Tibial nerve (tissue), 4 donors: ENCODE measurements at regions not wholly inside any gene's neighbourhood (a gene's known extent, or its start where the extent isn't known, plus 50 kb on each side); places are given as distances from the start of the nearest gene placed in this dataset.
"Not testable (repeated sequence)": the region's sequence is repeated elsewhere in the genome, so short reads cannot be mapped to it uniquely, and the experiment has no call there.

Experiments used
- DNase-seq, 2 donors: peaks; one replicate each; pipeline ENCODE4 v3.0.0-alpha.2; 2019; ENCODE audit warnings: low spot score in 2 of 2
- H3K27ac ChIP-seq, 4 donors: fragments of 200-600 bp; sonication (generic) in 3 of 4; one replicate each; pipeline ENCODE4 v1.5.1; 2017 to 2019; ENCODE audit warnings: mild to moderate bottlenecking in 1 of 4
- H3K27me3 ChIP-seq, 2 donors: fragments of 200-600 bp; sonication (generic) in 1 of 2; one replicate each; pipeline versions ENCODE4 v1.5.1 to v1.6.0; 2017 to 2019
- H3K36me3 ChIP-seq, 3 donors: fragments of 200-600 bp; sonication (generic); one replicate each; pipeline ENCODE4 v1.5.1; 2018 to 2019
- H3K4me1 ChIP-seq, 4 donors: fragments of 200-600 bp; sonication (generic) in 3 of 4; one replicate each; pipeline ENCODE4 v1.5.1; 2017 to 2019
- H3K4me3 ChIP-seq, 4 donors: fragments of 200-600 bp; sonication (generic) in 3 of 4; one replicate each; pipeline ENCODE4 v1.5.1; 2017 to 2019; ENCODE audit warnings: mild to moderate bottlenecking in 1 of 4, moderate library complexity in 1 of 4
- H3K9me3 ChIP-seq, 4 donors: fragments of 200-600 bp; sonication (generic) in 3 of 4; one replicate each; pipeline ENCODE4 v1.5.1; 2017 to 2019
- EP300 ChIP-seq, 2 donors: sonication (generic); formaldehyde crosslinking; IDR thresholded peaks; one replicate each; pipeline ENCODE4 v1.6.1; 2017; ENCODE audit warnings: antibody characterized with exemption in 2 of 2, mild to moderate bottlenecking in 1 of 2
- POLR2A ChIP-seq, 2 donors: fragments of 450-650 bp; IDR thresholded peaks; one replicate each; pipeline ENCODE4 v1.6.1; 2017; ENCODE audit warnings: antibody characterized with exemption in 2 of 2, mild to moderate bottlenecking in 2 of 2, moderate library complexity in 2 of 2
- WGBS, 2 donors: methylation state at CpG; one replicate each; pipeline ENCODE4 v1.1.5; 2018; 5-methylcytosine and 5-hydroxymethylcytosine counted together
- TF ChIP-seq, protein P1 (sequence below), 5 experiments: fragments of 200-600 bp in 3 of 5; fragments of 450-650 bp in 2 of 5; sonication (generic) in 3 of 5; IDR thresholded peaks; one replicate each; pipeline ENCODE4 v1.5.1; 2016 to 2019; ENCODE audit warnings: antibody characterized with exemption in 5 of 5, mild to moderate bottlenecking in 3 of 5, moderate library complexity in 2 of 5

DNA sequence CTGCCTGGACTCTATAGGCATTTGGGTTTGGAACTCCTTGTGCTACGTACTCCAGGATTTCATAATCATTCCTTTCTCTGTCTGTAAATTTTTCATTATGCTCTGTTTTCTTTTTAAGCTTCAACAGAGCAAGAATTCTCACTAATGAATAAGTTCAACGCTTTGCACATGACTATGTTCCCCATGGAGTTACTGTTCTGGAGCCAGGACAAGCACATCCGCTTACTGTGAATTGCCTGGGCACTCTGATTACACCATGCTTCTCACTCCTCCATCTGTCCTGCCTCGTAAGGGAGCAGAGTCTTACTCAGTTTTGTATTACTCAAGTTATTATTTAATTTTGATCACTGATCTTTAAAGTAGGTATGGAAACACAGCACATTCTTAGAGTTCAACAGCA, 472.7 kb downstream of the RAP2B start:
- Histone ChIP-seq H3K9me3 (no peaks in the 10 kb centered on the region), H3K27me3 (no peaks in the 10 kb centered on the region), H3K4me1 (peaks cover 0 to 4% (median 0%) of the 10 kb centered on the region in 4 donors), H3K4me3 (no peak overlapping the region), H3K27ac (no peak overlapping the region), H3K36me3 (no peaks in the 10 kb centered on the region)
- WGBS, 2 donors: 61 to 74% methylated on average over 4 of the region's 4 CpGs
- no peak for DNase-seq
- TF ChIP-seq POLR2A (IDR thresholded peaks at IDR 0.05): no peak

DNA sequence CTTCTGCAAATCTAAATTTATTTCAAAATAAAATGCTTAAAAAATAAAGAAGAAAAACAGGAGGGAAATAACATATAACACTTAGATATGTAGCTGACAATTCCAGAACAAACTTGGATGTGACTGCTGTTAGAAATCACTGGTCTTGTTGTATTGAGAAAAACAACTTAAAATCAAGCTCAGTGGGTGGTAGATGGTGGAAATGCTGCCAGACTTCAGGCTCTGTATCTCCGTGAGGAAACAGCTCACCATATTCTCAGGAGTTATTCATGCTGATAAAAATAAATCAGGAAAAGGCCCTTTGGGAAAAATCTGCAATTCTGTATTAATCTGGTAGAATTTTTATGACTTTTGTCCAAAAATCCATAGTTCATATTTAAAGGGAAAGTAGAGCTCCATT, 477.6 kb downstream of the RAP2B start:
- DNase-seq: no peak
- TF ChIP-seq POLR2A (IDR thresholded peaks at IDR 0.05) (no peak), EP300 (IDR thresholded peaks at IDR 0.05) (no peak)
- TF ChIP-seq, protein P1, sequence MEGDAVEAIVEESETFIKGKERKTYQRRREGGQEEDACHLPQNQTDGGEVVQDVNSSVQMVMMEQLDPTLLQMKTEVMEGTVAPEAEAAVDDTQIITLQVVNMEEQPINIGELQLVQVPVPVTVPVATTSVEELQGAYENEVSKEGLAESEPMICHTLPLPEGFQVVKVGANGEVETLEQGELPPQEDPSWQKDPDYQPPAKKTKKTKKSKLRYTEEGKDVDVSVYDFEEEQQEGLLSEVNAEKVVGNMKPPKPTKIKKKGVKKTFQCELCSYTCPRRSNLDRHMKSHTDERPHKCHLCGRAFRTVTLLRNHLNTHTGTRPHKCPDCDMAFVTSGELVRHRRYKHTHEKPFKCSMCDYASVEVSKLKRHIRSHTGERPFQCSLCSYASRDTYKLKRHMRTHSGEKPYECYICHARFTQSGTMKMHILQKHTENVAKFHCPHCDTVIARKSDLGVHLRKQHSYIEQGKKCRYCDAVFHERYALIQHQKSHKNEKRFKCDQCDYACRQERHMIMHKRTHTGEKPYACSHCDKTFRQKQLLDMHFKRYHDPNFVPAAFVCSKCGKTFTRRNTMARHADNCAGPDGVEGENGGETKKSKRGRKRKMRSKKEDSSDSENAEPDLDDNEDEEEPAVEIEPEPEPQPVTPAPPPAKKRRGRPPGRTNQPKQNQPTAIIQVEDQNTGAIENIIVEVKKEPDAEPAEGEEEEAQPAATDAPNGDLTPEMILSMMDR (IDR thresholded peaks at IDR 0.05): no peak
- H3K36me3 ChIP-seq: no peaks in the 10 kb centered on the region
- peaks cover 0 to 9% (median 0%) of the 10 kb centered on the region in 4 donors for H3K9me3 ChIP-seq
- no peak overlapping the region for H3K4me3 ChIP-seq
- no peak overlapping the region for H3K27ac ChIP-seq
- peaks cover 0 to 9% (median 0%) of the 10 kb centered on the region in 4 donors for H3K4me1 ChIP-seq
- no peaks in the 10 kb centered on the region for H3K27me3 ChIP-seq
- 37 to 46% methylated on average over 1 of the region's 1 CpG for WGBS, 2 donors

DNA sequence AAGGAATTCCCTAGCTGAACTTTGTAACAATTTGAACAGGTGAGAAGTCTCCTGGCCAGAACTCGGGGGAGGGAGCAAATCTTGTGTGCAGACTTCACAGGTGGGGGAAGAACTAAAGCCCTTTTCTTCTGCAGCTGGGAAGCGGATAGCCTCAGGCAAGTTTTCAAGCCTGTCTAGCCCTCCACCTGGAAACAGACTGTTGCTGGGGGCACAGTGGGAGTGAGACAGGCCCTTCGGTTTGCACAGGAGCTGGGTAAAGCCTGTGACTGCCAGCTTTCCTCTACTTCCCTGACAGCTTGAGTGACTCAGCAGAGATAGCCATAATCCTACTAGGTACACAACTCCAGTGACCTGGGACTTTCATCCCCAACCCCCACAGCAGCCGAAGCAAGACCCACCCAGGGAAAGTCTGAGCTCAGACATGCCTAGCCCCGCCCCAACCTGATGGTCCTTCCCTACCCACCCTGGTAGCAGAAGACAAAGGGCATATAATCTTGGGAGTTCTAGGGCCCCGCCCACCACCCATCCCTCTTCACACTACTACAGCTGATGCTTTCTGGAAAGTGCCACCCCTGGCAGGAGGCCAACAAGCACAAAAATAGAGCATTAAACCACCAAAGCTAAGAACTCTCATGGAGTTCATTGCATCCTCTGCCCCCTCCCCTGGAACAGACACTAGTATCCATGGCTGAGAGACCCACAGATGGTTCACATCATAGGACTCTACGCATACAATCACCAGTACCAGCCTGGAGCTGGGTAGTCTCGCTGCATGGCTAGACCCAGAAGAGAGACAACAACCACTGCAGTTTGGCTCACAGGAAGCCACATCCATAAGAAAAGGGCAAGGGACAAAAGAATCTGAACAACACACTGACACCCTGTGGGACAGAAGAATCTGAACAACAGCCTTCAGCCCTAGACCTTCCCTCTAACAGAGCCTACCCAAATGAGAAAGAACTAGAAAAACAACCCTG, 479.0 kb downstream of the RAP2B start:
- DNase-seq: no peak
- H3K4me3 ChIP-seq: no peak overlapping the region
- no peak overlapping the region for H3K27ac ChIP-seq
- TF ChIP-seq POLR2A (IDR thresholded peaks at IDR 0.05): no peak
- TF ChIP-seq EP300 (IDR thresholded peaks at IDR 0.05): no peak
- TF ChIP-seq, protein P1 (IDR thresholded peaks at IDR 0.05): no peak
- no peaks in the 10 kb centered on the region for H3K27me3 ChIP-seq
- H3K9me3 ChIP-seq: peaks cover 0 to 21% (median 0%) of the 10 kb centered on the region in 4 donors
- H3K36me3 ChIP-seq: no peaks in the 10 kb centered on the region
- H3K4me1 ChIP-seq: peaks cover 0 to 9% (median 0%) of the 10 kb centered on the region in 4 donors
- WGBS, 2 donors: 91 to 94% methylated on average over 8 of the region's 8 CpGs

DNA sequence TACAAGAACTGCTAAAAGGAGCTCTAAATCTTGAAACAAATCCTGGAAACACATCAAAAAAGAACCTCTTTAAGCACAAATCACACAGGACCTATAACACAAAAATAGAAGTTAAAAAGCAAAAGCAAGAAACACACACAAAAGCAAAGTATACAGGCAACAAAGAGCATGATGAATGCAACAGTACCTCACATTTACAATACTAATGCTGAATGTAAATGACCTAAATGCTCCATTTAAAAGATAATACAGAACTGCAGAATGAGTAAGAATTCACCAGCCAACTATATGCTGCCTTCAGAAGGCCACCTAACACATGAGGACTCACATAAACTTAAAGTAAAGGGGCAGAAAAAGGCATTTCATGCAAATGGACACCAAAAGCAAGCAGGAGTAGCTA, 478.6 kb upstream of the ARHGEF26 start:
- not testable (repeated sequence) for H3K4me1 ChIP-seq, H3K27me3 ChIP-seq, H3K4me3 ChIP-seq, H3K36me3 ChIP-seq, DNase-seq, H3K27ac ChIP-seq
- H3K9me3 ChIP-seq: peaks cover 0 to 22% (median 0%) of the 10 kb centered on the region in 4 donors

DNA sequence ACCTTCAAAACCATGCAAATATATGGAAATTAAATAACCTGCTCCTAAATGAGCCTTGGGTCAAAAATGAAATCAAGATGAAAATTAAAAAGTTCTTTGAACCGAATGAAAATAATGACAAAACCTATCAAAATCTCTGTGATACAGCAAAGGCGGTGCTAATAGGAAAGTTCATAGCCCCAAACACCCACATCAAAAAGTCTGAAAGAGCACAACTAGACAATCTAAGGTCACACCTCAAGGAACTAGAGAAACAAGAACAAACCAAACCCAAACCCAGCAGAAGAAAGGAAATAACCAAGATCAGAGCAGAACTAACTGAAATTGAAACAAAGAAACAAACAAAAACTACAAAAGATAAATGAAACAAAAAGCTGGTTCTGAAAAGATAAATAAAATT, 477.7 kb upstream of the ARHGEF26 start:
- 45 to 90% methylated on average over 2 of the region's 2 CpGs for WGBS, 2 donors
- not testable (repeated sequence) for H3K36me3 ChIP-seq, H3K27ac ChIP-seq, H3K4me3 ChIP-seq, DNase-seq, H3K27me3 ChIP-seq, H3K4me1 ChIP-seq
- H3K9me3 ChIP-seq: peaks cover 0 to 22% (median 0%) of the 10 kb centered on the region in 4 donors

DNA sequence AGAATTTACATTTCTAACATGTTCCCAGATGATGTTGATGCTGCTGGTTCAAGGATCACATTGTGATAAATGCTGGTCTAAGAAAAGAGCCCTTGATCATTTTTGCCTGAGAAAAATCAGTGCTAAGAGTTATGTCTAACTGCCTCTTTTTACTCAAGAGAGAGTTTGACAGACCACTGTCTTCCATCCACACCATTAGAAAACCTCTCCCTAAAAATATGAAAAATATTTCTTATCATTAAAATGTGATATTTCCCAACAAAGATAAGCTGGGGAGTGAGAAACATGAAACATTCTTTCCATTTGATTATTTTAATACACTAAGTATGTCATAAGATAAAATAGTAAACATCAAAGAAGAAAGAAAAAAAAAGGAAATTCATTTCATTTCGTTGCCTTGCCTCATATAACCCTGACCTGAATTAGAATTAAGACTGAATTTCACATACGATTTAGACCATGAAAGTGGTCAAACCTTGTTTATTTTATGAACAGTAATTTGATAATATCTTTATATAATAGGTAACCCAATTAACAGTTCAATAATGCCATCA, 471.8 kb upstream of the ARHGEF26 start:
- H3K4me3 ChIP-seq: no peak overlapping the region
- no peak for DNase-seq
- TF ChIP-seq POLR2A (IDR thresholded peaks at IDR 0.05): no peak
- no peak for TF ChIP-seq EP300 (IDR thresholded peaks at IDR 0.05)
- TF ChIP-seq, protein P1 (IDR thresholded peaks at IDR 0.05): no peak
- H3K36me3 ChIP-seq: no peaks in the 10 kb centered on the region
- peaks cover 0 to 15% (median 0%) of the 10 kb centered on the region in 4 donors for H3K9me3 ChIP-seq
- H3K27ac ChIP-seq: no peak overlapping the region
- no peaks in the 10 kb centered on the region for H3K27me3 ChIP-seq
- no peaks in the 10 kb centered on the region for H3K4me1 ChIP-seq
- 77 to 79% methylated on average over 2 of the region's 2 CpGs for whole genome bisulfite sequencing, 2 donors
